GM19023 (cell line): ENCODE measurements at regions not wholly inside any gene's neighbourhood (a gene's known extent, or its start where the extent isn't known, plus 50 kb on each side); places are given as distances from the start of the nearest gene placed in this dataset.

Source experiments
- ATAC-seq: cut with Tn5 transposase; IDR thresholded peaks from one replicate; pipeline ENCODE4 v1.9.1; 2021; ENCODE audit warnings: mild to moderate bottlenecking, moderate library complexity; ENCODE audit not compliant: unreplicated experiment

DNA sequence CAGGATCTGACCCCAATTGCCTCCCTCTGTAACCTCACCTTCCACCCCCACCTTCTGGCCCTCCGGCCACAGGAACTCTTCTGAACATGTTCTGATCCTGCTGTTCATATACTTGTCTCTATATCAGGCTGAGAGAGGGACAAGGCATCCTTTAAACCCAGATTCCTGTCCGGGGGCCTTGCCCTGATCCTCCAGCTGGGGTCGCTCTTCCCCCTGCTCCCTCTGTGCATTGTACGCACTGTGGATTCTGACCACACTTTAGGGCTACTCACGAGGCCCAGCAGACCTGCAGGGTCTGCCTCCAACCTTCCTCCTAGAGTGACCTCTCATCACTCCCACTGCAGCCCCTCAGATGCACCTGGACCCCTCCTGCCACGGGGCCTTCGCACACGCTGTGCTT lies 269.3 kb downstream of the UQCRFS1 start:
- ATAC-seq: no peak

DNA sequence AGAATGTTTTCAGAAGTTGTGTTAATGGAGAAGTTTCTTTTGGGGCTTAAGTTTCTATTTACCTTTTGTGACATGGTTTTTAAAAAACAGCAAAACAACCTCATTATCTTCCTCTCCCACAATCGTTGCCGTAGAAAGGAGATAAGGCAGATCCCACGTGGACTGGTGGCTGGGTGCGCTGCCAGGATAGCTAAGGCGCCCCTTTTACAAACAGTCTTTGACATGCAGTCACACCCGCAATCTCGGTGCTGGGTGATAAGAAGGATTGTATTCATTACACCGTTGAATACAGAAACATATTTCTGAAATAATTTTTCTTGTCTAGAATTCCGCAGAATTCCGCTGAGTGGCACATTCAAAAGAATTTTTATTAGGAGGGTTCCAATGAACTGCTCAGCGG lies 271.1 kb downstream of the UQCRFS1 start:
- ATAC-seq: no peak

DNA sequence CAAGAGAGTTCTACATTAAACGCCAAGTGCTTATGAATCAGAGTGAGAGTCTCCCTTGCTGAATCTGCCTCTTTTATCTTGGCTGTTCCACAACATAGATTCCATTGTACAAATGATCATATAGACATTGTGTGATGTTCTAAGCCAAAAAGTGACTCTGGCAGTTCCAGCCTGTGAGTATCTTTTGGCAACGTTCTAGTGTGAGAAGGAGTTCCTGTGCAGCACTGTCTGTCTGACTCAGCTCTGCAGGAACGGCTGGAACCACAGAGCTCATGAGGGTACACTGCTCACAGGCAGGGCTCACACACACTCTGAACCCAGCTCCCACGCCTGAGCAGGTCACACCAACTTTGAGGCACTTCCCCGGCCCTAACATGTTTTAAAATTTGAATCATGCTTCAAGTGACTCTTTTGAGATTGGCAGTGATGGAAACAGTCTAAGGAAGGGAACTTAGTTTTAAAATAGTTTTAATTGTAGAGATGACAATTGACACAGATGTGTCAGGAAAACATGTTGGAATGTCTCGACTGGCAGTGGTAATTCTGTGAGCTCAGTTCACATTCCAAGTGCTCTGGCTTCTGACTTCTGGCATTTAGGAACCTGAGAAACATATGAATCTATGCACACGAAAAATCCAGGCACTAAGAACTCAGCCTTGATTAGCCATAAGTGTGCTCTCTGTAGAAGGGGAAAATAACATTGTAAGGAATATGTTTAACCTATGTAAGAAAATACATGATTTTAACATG lies 272.0 kb downstream of the UQCRFS1 start:
- ATAC-seq: no peak

DNA sequence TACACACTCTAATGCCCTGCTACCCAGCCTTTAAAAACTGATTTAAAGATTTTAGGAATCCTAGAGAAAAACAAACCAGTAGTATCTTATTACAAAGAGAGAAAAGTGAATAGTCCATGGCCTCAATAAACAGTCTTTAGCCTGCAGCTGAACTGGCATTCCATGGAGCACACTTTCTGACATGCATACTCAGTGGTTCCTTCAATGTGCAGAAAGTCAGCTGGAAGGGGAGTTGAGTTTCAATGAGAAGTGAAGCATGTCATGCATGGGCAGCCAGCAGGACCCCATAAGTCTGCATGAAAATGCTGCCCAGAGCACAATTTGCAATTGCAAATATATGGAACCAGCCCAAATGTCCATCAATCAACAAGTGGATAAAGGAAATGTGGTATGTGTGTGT lies 273.7 kb downstream of the UQCRFS1 start:
- no peak for ATAC-seq

DNA sequence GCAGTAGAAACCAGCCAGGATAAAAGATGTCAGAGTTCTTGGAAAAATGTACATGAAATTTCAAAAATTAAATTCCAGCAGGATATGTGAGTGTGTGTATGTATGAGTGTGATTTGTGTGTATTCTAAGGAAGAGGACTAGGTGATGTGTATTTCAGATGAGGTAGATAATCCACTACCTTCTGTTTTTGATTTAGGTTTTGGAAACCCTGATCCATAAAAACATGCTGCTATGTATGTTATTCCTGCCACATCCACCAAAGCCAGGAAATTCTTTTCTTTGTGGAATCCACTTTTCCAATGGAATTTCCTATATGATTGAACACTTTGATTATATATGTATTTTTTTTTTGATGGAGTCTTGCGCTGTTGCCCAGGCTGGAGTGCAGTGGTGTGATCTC lies 276.9 kb downstream of the UQCRFS1 start:
- ATAC-seq: no peak

DNA sequence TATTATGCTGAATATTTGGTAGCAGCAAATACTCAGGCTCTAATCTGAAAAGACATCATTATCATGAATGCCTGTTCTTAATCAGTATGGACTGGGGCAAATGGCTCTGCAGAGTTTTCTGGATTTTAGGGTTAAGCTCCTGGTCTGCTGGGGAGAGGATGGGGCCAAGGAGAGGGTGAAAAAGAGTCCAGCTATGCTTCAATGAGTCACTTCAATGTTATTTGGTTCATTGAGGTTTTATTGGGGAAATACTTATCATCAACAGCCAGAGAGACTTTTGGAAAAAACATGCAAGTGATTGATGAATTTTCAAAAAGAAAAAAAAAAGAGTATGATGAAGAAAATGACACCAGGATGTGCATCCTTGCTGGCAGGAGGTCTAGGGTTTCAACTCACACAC lies 278.3 kb downstream of the UQCRFS1 start:
- no peak for ATAC-seq

DNA sequence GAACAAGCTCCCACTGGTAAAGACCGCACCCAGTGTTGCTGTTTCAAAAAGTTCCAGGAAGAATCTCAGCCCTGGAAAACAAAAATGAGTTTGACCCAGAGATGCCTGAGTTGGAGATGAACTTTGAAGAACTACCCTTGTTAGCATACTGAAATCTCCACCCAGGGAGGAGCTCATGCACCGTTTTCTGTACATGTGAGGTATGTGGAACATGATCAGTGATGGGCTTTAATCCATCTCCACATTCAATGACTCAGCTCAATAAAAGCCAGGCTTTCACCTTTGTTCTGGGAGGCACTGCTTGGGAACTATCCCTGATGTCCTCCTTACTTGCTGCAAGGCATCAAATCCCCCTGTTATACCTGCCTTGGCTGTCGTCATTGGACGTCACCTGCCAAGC lies 279.9 kb downstream of the UQCRFS1 start:
- no peak for ATAC-seq

DNA sequence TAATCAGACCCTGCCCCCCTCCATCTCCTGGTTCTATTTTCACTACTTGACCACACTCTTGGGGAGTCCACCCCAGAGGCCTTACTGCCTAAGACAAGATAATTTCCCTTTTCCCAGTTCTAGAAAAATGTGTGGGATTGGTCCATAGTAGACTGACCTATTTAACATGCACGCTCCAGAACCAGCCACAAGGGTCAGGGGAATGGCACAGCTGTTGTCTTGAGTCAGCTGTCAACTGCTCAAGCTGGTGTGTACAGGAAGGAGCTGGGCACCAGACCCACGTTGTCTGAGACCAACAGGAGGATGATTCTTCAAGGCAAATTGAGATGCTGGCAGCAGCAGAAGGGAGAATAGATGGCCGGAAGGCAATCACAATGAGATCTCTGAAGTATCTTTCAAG lies 280.5 kb downstream of the UQCRFS1 start:
- ATAC-seq: no peak

DNA sequence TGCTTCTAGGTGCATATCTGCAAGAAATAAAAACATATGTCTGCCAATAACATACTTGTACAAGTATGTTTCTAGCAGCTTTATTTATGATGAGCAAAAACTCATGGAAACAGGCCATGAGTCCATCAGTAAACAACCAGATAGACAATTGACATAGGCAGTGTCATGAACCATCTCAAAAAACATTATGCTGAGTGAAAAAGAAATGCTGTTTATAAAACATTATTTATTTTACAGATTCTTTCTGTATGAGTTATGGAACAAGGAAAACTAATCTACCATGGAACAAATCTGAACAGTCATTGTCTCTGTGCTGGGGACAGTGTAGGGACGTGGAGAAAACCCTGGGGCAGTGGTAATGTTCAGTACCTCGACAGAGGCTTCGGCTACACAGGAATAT lies 283.9 kb downstream of the UQCRFS1 start:
- no peak for ATAC-seq

DNA sequence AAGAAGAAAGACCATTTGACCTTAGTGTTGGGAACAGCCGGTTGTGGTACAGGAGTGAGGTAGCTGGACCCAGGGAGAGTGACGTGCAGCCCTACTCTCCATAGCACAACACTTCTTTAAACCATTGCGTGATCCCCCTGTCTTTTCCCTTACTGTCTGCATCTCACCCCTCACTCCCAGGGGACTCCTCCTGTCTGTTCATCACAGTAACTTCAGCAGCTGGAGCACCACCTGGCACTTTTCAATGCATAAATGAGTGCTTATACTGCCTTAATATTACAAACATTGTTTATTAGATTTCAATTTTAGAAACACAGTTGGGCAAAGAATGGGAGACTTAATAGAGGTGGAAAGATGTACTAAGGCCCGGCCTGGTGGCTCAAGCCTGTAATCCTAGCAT lies 285.5 kb downstream of the UQCRFS1 start:
- ATAC-seq: no peak

DNA sequence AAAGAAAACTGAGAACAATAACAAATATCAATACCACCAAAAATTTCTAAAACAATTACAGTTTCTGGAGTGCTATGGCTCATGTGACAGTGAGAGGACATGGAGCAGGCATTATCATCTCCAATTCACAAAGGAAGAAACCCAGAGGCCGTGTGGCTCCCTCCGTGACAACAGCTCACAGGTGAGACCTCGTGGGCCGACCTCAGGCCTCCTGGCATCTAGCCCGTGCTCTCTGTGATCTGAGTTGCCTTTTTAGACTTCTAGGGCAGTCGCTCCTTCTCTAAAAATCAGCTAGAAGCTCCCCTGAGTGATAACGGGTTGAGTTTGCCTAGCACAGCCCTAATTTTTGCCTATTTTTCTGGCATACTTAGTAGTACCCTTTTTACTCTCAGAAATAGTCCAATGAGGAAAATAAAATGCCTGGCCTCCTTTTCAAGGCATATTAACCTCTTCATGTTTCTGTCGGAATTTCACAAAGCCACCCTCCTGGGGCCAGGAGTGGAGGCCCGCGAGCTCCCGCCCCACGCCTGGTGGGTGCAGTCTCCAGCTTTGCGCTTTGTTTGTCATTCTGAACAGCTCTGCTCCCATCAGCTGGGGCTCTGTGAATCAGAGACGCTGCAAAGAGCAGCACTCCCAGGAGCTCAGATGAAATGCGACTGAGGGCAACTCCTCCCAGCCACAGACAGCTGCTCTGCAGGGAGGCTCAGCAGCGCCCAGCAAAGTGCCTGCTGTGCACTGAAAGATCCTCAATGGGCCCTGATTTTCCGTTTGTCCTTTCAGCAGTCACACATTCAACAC lies 292.5 kb downstream of the UQCRFS1 start:
- no peak for ATAC-seq

DNA sequence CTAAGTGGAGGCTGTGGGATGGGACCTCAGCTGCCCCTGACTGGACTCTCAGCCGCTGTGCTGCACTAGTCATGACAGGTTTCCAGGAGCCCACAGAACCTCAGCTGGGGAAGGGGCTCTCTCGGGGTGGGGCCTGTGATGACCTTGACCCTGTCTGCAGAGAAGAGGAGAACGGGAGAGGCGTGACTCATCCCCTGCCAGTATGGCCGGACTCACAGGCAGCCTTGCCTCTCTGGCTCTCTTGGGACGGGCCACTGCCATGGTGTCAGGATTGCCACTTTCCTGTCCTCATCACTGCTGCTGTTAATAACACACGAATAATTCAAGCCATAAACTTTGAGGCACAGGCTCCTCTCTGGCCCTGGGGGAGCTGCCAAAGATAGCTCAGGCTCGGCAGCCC lies 295.3 kb downstream of the UQCRFS1 start:
- no peak for ATAC-seq

DNA sequence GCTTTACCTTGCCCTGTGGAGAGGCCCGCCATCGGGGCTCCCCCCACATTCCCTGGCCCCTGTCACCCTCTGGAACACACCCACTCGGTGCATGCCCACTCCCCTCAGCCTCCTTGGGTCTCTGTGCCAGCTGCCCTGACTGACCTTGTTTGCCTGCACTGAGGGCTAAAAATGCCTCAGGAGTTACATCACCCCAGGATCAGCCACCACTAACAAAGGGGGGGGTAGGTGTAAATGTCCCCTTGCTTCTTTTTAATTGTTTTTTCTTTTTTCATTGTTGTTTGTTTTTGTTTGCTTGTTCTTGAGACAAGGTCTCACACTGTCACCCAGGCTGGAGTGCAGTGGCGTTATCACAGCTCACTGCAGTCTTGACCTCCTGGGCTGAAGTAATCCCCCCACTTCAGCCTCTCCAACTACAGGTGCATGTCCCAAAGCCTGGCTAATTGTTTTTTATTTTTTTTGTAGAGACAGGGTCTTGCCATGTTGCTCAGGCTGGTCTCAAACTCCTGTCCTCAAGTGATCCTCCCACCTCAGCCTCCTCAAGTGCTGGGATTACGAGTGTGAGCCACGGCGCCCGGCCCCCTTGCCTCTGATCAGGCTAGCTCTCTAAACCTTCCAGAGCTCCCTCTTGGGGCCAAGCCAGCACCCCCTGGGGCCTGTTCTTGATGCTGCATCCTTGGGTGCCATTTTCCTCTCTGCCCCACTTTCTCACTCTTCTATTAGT lies 297.1 kb downstream of the UQCRFS1 start:
- no peak for ATAC-seq

DNA sequence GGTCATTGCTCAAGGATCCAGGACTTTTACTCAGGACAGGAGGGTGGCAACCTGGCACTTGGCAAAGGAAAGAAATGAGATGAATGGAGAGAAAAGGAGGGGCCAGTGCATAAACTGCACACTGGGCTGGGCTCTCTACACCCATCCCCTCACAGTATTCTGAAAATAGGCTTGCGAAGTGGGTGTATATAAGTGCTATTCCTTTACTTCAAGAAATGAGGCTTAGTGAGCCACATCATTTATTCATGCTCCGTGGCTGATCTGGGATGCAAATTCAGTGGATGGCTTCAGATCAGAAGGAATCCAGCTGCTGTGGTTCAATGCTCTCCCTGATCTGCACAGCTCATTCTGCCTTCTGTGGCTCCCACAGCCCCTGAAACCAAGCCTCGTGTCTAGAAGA lies 297.7 kb downstream of the UQCRFS1 start:
- ATAC-seq: no peak

DNA sequence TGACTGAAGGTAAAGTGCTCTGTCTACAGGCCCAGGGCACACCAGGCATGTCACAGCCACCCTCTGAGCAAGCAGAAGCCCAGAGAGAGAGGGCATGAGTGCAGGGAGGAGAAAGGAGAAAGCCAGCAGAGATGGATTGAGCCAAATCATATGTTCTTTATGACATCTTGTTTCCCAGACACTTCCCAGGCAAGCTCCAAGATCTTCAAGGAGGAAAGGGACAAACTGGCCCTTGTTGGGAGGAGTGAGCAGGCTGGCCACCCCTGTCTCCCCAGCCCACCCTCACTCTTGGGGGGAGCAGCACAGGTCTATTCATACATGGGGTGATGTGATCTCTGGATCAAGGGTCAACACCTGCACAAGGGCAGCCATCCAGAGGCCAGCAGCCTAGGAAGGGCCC lies 298.8 kb downstream of the UQCRFS1 start:
- no peak for ATAC-seq

DNA sequence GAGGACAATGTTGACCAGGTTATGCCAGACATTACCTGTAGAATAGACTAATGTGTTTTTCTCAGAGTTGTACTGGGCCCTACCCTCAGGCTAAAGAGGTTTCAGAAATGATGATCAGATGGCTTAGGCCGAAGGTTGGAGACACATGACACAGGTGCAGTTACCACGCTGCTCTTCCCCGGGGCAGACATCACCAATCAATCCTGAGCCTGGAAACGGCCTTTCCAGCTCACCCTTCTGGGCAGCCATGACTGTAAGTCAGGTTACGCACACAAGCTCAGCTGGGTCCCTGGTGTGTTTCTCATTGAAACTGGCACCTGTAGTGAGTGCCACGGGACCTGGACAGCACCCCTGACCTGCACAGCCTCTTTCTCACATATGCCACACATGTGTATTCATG lies 299.3 kb downstream of the UQCRFS1 start:
- no peak for ATAC-seq

DNA sequence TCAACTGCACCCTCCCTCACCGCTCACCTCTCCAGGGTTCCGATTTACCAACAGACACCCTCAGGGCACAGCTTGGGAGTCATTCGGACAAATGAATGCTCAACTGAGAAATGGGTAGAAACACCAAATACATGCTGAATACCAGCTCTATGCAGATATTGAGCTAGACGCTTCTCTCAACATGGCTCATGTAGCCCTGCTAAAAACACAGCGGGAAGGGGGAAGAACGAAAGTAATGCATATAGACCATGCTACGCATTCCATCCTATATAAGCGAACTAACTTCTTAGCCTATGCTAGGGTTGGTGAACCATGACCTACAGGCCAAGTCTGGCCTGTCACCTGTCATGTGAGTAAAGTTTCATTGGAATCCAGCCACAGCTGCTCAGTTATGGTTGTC lies 304.0 kb downstream of the UQCRFS1 start:
- ATAC-seq: no peak

DNA sequence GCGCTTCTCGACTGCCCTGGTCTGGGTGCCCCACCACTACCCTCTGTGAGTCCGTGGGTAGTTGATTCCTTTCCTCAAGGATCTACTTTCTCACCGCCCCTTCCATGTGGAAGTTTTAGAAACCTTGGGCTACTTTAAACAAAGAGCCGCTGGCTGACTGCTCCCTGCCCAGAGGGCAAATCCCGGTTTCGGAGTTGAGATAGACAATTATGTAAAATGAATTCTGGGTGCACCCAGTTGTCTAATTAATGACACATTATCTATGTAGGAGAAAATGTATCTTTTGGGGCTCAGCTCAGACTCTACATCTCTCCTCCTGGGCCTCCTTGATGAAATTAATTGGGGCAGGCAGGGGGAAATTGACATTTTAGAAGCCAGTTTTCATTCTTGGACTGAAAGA lies 305.4 kb downstream of the UQCRFS1 start:
- ATAC-seq: no peak

DNA sequence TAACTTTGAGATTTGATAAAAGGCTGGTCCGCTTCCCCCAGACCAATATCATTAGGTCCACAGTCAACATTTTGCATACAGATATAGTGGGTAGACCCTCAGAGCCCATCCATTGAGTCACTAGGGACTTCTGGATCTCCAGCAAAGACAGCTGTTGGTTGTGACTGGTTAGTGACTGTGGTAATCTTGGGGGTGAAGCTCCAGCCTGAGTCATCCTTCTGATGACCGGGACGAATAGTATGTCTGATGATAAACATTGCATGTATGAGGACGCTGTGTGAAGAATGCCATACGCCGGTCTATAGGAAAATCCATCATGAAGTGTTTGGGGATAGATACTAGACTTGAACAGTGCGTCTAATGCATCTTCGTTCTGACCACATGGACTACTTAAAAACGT lies 307.0 kb downstream of the UQCRFS1 start:
- ATAC-seq: no peak

DNA sequence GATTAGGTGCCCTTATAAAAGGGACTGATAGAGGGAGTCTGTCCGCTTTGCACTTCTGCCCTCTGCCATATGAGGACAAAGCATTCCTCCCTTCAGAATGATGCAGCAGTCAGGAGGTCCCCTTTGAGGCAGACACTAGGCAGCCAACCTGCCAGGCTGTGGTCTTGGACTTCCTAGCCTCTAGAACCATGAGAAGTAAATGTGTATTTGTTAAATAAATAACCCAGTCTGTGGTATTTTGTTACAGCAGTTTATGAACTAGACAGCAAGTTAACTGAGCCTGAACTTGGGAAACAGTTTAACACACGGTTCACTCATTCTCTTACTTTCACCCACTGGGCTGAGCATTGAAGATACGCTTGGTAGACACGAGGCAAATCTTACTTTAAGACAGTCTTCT lies 313.2 kb downstream of the UQCRFS1 start:
- ATAC-seq: no peak

DNA sequence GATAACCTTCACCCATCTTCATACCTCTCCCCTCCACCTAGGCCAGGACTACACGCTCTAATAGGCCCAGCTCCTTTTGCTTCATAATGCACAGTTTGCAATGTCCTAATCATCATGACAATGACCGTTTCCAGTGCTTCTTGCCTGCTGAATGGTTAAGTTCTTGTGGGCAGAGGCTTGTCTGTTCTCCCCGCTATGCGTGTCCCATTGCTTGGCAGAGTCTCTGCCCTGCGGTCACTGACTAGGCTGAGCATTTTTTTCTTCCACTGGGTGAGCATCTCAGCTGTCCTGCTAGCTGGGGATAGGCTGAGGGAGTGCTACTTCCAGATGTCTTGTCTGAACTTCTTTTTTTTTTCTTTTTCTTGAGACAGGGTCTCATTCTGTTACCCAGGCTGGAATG lies 314.7 kb downstream of the UQCRFS1 start:
- no peak for ATAC-seq
